BE2C (cell line): ENCODE measurements at regions not wholly inside any gene's neighbourhood (a gene's known extent, or its start where the extent isn't known, plus 50 kb on each side); places are given as distances from the start of the nearest gene placed in this dataset.

ENCODE experiments used
- DNase-seq: peaks from one replicate; pipeline ENCODE4 v3.0.0-alpha.2; 2020
- H3K27me3 ChIP-seq: fragments of 250-450 bp; sonication (Bioruptor Pico); 2 replicates; pipeline ENCODE4 v1.5.1; 2020; ENCODE audit warnings: mild to moderate bottlenecking
- H3K36me3 ChIP-seq: fragments of 250-450 bp; sonication (Bioruptor Pico); 2 replicates; pipeline ENCODE4 v1.5.1; 2020; ENCODE audit warnings: mild to moderate bottlenecking
- H3K4me1 ChIP-seq: fragments of 250-450 bp; sonication (Bioruptor Pico); 2 replicates; pipeline ENCODE4 v1.5.1; 2020
- H3K4me3 ChIP-seq: 2 replicates; pipeline ENCODE4 v1.5.1; 2011; ENCODE audit warnings: low read depth, low read length
- H3K9me3 ChIP-seq: fragments of 250-450 bp; sonication (Bioruptor Pico); 2 replicates; pipeline ENCODE4 v1.5.1; 2020
- TF ChIP-seq, protein P1 (sequence below): IDR thresholded peaks from 2 replicates; pipeline ENCODE4 v1.5.1; 2012; ENCODE audit warnings: mild to moderate bottlenecking, low read depth, low read length

DNA sequence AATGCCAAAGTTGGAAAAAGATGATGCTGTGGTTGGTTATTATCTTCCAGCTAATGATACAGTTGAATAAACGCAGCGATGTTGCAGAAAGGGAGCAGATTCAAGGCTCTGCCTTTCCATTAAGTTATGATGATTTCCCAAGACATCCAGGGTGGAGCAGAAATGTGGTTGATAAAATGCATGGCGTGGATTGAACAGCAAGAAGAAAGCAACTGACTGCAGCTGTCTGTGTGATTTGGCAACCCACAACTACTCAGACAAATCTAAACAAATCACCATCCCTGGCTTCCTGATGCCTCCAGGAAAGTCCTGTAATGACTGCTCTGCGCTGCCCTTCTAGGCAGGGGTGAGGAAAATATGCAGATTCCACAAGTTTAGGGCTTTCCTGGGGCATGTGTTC is 166.3 kb downstream of the NRP2 start:
- no peak for DNase-seq
- Histone ChIP-seq H3K27me3 (no peaks in the 10 kb centered on the region), H3K9me3 (no peaks in the 10 kb centered on the region), H3K36me3 (no peaks in the 10 kb centered on the region), H3K4me1 (no peaks in the 10 kb centered on the region), H3K4me3 (no peak overlapping the region)
- TF ChIP-seq, protein P1, sequence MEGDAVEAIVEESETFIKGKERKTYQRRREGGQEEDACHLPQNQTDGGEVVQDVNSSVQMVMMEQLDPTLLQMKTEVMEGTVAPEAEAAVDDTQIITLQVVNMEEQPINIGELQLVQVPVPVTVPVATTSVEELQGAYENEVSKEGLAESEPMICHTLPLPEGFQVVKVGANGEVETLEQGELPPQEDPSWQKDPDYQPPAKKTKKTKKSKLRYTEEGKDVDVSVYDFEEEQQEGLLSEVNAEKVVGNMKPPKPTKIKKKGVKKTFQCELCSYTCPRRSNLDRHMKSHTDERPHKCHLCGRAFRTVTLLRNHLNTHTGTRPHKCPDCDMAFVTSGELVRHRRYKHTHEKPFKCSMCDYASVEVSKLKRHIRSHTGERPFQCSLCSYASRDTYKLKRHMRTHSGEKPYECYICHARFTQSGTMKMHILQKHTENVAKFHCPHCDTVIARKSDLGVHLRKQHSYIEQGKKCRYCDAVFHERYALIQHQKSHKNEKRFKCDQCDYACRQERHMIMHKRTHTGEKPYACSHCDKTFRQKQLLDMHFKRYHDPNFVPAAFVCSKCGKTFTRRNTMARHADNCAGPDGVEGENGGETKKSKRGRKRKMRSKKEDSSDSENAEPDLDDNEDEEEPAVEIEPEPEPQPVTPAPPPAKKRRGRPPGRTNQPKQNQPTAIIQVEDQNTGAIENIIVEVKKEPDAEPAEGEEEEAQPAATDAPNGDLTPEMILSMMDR, result no peak
